ENCODE measurements at regions not wholly inside any gene's neighbourhood (a gene's known extent, or its start where the extent isn't known, plus 50 kb on each side); places are given as distances from the start of the nearest gene placed in this dataset.

GRCh38 chr5:56569076-56569475 lies 246.3 kb upstream of the MAP3K1 start:
- Histone ChIP-seq H3K9me3 (no peaks in the 10 kb centered on the region), H3K36me3 (no peaks in the 10 kb centered on the region), H3K27me3 (no peaks in the 10 kb centered on the region), H3K4me3 (no peak overlapping the region)
- DNase-seq = no peak

DNA sequence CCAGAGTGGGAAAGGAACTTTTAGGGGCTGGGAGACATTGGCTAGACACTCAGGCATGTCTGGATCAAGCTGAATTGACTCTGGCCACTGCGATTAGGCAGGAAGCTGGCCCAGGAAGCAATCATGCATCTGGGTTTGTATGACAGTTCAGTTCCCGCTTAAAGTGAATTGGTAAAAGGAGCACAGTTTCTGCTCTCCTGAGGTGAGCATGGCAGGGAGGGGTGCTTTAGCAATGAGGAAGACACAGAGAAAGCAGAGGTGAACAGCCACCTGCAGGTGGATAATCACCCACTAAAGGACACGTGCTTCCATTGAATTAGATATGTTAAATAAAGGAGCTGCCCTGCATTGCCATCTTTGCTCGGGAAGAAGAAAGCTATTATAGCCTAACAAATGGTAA lies 248.1 kb upstream of the MAP3K1 start:
- DNase-seq = no peak
- Histone ChIP-seq H3K9me3 (no peaks in the 10 kb centered on the region), H3K36me3 (no peaks in the 10 kb centered on the region), H3K27me3 (no peaks in the 10 kb centered on the region), H3K4me3 (no peak overlapping the region)

DNA sequence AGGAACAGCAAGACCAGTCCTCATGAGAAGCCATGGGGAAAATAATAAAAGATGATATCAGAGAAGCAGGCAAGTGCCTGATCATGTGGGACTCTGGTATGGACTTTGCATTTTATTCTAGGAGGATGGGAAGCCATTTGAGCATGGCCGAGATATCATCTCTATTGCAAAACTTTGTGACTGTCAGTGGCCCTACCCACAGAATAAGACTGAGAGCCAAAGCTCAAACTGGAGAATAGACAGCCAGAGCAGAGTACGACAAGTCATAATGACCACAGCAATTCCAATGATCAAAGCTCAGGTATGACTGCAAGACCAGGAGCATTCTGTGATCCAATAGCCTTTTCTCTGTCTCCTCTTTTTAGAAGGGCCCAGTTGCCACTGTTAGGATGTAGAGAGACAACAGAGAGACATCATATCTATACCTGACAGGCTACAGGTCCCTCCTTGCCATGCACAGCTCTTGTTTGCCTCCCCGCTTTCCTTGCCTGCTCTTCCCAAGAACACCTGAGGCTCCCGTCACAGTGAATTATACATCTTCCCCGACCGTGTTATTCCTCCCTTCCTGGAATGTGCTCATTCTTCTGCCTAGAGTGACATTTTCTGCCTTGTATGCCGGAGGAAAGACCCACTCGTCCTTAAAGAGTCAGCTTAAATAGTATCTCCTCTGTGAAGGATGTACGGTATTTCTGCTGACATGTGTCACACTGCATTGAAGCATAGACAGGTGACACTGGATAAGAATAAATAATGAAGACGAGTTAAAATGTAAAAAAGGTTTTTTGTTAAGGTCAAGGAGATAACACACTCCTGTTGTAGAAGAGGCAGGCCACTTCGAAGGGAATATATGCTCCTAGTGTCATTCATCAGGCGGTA lies 248.7 kb upstream of the MAP3K1 start:
- no peaks in the 10 kb centered on the region for H3K9me3 ChIP-seq
- H3K36me3 ChIP-seq = no peaks in the 10 kb centered on the region
- no peaks in the 10 kb centered on the region for H3K27me3 ChIP-seq
- no peak overlapping the region for H3K4me3 ChIP-seq
- DNase-seq = no peak

- no peak for DNase-seq
- Histone ChIP-seq H3K27me3 (no peaks in the 10 kb centered on the region), H3K36me3 (no peaks in the 10 kb centered on the region), H3K4me3 (no peak overlapping the region), H3K9me3 (no peaks in the 10 kb centered on the region)
Observed at GRCh38 chr5:56565644-56566043, 249.7 kb upstream of the MAP3K1 start.

DNA sequence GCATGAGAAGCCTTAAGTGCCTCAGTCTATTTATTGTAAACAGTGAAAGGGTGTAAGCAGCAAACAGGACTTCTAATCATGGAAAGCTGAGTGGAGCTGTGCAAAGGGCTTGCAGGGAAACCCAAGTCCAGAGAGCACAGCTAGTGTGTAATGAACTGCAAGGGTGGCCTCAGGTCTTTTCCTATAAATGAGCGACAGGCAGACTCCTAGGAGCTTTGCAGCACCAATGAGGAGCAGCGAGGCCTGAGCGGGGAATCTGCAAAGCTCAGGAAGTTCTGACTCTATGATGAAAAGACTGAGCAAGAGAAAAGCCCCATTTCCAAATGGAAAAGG lies 250.1 kb upstream of the MAP3K1 start:
- DNase-seq = no peak
- Histone ChIP-seq H3K27me3 (no peaks in the 10 kb centered on the region), H3K9me3 (no peaks in the 10 kb centered on the region), H3K36me3 (no peaks in the 10 kb centered on the region), H3K4me3 (no peak overlapping the region)

DNA sequence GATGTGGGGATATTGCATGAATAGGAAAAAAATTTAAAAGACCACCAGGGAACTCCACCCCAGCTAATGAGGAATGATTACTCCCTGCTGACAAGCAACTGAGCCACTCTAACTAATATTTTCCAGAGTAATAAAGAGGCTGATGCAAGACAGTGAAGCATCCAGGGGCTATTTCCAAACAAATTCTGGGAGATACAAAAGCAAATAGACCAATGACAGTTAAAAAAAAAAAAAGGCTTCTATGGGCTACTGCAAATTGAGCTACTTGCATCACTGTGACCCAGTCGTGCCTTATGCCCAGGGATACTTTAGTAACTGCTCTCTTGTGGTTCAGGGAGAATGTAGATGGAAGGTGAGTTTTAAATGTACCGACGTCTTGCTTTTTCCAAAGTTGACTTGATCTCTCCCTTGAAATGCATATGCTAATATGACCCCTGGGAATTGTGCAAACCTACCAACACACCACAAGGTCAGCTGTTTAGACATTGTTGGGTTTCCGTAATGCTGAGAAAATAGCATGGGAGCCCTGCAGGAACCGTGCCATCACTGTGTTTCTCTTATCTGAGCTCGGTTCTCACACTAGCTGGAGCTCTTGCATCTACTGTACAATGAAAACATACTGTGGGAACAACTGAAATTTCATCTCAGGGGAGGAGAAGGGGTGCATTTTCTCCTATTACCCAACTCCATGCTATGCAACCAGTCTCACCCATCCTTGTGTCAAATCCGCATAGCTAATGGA lies 250.6 kb upstream of the MAP3K1 start:
- no peaks in the 10 kb centered on the region for H3K9me3 ChIP-seq
- H3K36me3 ChIP-seq = no peaks in the 10 kb centered on the region
- no peak overlapping the region for H3K4me3 ChIP-seq
- H3K27me3 ChIP-seq = no peaks in the 10 kb centered on the region
- no peak for DNase-seq

DNA sequence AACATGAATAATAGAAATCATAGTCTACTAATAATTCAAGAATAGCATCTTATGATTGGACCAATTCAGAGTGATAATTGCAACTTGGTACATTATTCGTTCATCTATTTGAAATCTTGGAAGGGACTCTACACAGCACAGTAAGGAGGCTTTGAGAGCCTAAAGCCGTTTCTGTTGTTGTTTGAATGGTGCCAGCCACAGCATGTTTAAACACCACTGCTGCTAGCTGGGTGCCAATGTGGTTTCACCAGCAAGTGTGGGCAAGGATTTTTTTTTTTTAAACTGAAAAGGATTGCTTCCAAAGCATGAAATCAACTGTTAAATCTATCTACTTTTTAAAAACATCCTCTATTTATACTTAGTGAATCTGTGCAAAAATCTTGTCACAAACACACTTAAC lies 253.9 kb upstream of the MAP3K1 start:
- Histone ChIP-seq H3K9me3 (no peaks in the 10 kb centered on the region), H3K4me3 (no peak overlapping the region), H3K27me3 (no peaks in the 10 kb centered on the region)

DNA sequence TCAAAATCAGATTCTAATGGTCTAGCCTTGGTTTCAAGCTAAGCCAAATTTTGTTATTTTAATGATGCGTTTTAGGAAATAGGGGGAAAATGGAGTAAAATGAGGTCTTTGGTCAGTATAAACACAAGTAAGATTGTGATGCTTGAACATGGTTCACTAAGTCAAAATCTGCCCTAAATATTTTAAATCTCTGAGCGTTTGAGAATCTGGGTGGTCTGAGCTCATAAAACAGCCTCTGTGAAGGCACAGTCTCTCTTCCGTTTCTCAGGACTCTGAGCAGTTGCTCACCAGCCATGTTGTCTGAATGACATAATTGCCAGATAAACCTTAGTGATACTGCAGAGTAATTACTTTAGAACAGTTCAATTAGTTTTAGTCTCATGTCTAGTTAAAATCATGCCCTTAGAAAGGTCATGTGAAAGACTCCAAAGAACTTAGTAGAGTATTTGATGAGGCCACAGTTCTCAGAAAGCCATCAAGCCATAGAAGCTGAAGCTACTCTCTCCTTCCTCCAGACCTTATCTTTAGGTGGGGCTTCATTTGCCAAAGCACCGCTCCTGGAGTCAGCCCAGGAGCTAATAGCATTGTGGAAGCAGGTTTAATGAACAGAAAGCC lies 257.1 kb upstream of the MAP3K1 start:
- Histone ChIP-seq H3K9me3 (no peaks in the 10 kb centered on the region), H3K4me3 (no peak overlapping the region), H3K36me3 (no peaks in the 10 kb centered on the region), H3K27me3 (no peaks in the 10 kb centered on the region)
- DNase-seq = no peak

More for the DNA sequence above, 253.9 kb upstream of the MAP3K1 start:
- no peaks in the 10 kb centered on the region for H3K36me3 ChIP-seq
- DNase-seq = peak; percentile 14

DNA sequence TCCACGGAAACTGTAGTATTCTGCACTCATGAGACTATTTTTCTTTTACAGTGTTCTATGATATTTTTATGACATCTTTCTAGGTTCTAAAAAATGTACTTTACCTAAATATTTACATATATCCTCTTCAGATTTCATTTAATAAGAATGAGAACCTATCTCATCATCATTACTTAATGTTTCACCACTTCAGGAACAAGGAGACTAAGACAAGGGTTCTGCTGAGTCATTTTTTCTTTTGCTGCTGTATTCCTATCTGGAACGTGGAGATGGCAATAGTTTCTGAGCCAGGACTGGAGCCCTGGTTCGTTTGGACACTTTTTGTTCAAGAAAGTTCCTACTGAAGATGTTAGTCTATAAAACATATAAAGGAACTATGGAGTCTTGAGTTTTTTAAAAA lies 258.2 kb upstream of the MAP3K1 start:
- no peak overlapping the region for H3K4me3 ChIP-seq
- no peak for DNase-seq
- H3K36me3 ChIP-seq = no peaks in the 10 kb centered on the region
- no peaks in the 10 kb centered on the region for H3K27me3 ChIP-seq
- H3K9me3 ChIP-seq = no peaks in the 10 kb centered on the region

DNA sequence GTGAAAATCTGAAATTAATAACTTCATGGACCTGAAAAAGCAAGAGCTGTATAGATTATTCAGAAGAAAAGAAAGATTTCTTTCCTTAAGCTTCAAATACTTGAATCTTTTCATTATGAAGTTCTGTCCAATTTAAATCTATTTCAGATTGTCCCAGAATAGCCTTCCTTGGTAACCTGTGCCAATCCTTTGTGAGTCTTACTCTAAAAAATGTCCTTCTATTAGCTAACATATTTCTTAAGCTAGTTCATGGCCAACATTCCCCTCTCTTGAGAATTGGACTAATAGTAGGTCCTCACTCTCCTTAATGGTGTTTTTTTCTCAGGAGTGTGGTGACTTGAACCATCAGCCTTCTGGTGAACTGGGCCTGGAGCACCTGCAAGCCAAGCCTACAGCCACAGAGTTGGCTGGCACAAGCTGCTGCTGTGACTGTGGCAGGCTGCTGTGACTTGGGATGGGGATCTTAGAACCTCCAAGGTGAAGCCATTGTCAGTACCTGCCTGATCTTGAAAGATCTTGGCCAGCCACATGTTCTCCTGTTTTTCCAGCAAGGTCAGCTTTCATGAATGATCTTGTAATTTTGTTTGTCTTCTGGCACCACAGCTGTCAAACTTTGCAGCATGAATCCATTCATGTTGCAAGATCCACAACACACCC lies 262.6 kb upstream of the MAP3K1 start:
- no peaks in the 10 kb centered on the region for H3K27me3 ChIP-seq
- no peak overlapping the region for H3K4me3 ChIP-seq
- H3K9me3 ChIP-seq = no peaks in the 10 kb centered on the region
- DNase-seq = no peak
- no peaks in the 10 kb centered on the region for H3K36me3 ChIP-seq

DNA sequence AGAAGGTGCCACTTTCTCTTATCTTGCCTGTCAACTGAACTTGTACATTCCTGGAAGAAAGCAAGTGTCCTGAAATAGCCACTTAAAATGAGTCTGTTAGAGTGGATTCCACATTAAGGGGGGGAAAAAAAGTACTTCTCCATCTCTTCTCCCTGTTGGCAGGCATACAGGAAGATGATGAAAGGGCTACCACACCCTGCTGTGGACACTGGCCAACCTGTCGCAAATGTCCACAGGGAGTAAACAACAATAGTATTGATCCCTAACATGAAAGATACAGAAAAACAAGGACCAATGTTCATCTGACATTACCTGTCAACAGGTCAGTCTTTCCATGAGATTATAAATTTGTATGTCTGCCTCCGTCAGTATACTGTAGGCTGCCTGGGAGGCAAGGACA lies 265.1 kb upstream of the MAP3K1 start:
- Histone ChIP-seq H3K9me3 (no peaks in the 10 kb centered on the region), H3K4me3 (no peak overlapping the region), H3K36me3 (no peaks in the 10 kb centered on the region), H3K27me3 (no peaks in the 10 kb centered on the region)
- no peak for DNase-seq

DNA sequence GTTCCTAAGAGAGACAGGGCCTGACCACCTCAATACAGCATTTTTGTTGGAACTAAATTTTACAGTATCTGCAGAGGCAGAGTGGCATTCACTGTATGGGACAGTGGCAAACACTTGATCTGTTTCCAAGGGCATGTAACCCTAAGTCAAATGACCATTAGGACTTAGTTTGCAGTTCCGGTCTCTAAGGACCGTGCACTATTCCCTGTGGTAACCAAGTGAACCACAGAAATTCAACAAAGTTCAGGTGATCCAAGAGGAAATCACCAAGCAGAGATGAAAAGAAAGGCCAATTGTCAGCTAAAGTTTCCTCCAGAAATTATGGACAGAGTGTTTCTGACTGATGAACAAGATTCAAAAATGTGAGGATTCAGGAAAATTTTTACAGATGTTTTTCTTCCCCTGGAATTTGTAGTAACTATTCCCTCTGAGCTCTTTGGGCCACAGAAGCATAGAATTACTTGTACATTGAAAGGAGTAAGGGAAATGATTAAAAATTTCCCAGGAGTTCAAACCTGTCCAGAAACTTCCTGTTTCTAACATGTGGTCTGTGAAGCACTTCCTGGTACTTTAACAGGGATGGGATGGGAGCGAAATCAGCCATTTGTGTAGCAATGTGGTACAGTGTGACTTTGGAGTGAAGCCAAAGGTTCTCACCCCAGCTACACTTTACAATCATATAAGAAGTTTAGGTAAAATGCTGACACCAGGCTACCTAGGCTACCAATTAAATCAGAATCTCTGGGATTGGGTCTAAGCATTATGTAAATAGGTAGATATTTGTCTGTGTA lies 266.1 kb upstream of the MAP3K1 start:
- no peak for DNase-seq
- Histone ChIP-seq H3K4me3 (no peak overlapping the region), H3K27me3 (no peaks in the 10 kb centered on the region), H3K36me3 (no peaks in the 10 kb centered on the region), H3K9me3 (no peaks in the 10 kb centered on the region)

- Histone ChIP-seq H3K9me3 (no peaks in the 10 kb centered on the region), H3K27me3 (no peaks in the 10 kb centered on the region), H3K36me3 (no peaks in the 10 kb centered on the region), H3K4me3 (no peak overlapping the region)
- DNase-seq = no peak
Observed at GRCh38 chr5:56545016-56545415, 270.3 kb upstream of the MAP3K1 start.

GRCh38 chr5:56543441-56544388 lies 271.6 kb upstream of the MAP3K1 start:
- Histone ChIP-seq H3K36me3 (no peaks in the 10 kb centered on the region), H3K27me3 (no peaks in the 10 kb centered on the region), H3K9me3 (no peaks in the 10 kb centered on the region), H3K4me3 (no peak overlapping the region)
- DNase-seq = peak; percentile 19

DNA sequence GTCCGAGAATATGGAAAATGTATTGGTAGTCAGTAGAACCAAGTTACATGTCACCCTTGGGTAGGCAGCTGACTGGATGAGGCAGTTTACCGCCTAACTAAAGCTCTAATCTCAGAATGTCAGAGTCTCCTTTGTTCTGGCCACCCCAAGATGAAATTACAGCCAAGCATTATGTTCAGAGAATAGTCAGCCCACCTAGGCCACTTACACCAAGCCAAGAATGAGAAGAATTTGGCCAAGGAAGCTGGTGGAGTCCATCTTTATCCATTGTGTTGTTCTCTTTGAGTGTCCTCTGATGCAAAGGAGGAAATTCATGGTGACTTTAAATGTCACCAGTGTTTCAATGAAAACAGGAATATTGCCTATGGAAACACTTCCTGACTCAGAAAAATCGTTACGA lies 275.1 kb upstream of the MAP3K1 start:
- Histone ChIP-seq H3K9me3 (no peaks in the 10 kb centered on the region), H3K36me3 (no peaks in the 10 kb centered on the region), H3K27me3 (no peaks in the 10 kb centered on the region), H3K4me3 (no peak overlapping the region)
- DNase-seq = no peak

DNA sequence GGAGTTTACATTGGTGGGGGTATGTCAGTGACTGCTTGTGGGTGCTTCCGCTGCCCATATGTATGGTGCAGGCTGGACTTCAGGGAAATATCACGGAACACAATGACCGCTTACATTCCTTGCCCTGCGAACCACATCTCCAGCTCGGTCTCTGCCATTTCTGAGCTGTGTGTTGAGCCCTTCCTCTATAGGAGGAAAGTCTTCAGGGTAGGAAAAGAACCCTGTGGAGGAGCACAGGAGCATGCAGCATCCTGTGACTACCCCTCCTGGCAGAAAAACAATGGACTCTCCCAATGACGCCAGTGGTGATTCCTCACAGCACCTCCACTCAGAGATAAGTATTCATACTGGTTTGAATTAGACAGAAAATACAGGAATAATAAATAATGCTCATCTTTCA lies 276.8 kb upstream of the MAP3K1 start:
- H3K36me3 ChIP-seq = no peaks in the 10 kb centered on the region
- no peaks in the 10 kb centered on the region for H3K9me3 ChIP-seq
- no peak for DNase-seq
- no peak overlapping the region for H3K4me3 ChIP-seq
- H3K27me3 ChIP-seq = no peaks in the 10 kb centered on the region

Data from MG63 (cell line).